IMR-90 (cell line): ENCODE measurements at regions not wholly inside any gene's neighbourhood (a gene's known extent, or its start where the extent isn't known, plus 50 kb on each side); places are given as distances from the start of the nearest gene placed in this dataset.

Experiments used
- ATAC-seq: fragments of 200-7000 bp; cut with Tn5 transposase; 2 replicates; pipeline ENCODE4 v1.9.1; 2020; ENCODE audit warnings: low read depth, mild to moderate bottlenecking, moderate library complexity
- BruUV-seq: library from RNA; stranded (reverse); fragments of 400-500 nt; replicated peaks from 2 replicates; lab custom pipeline; 2021; lab: Mats Ljungman, UMichigan
- CTCF ChIA-PET: fragments of 300-600 bp; formaldehyde crosslinking; extraction: SDS; loops from one replicate; lab custom pipeline; 2021; ENCODE audit warnings: antibody characterized with exemption; lab: Yijun Ruan, JAX
- POLR2A ChIA-PET: fragments of 300-600 bp; sonication (Branson Sonifier 250); formaldehyde crosslinking; loops from one replicate; lab custom pipeline; 2022; ENCODE audit warnings: antibody characterized with exemption; ENCODE audit not compliant: unreplicated experiment; lab: Charles Lee
- DNase-seq: peaks from one replicate; pipeline ENCODE4 v3.0.0; 2013
- H2AFZ ChIP-seq: replicated peaks from 2 replicates; pipeline ENCODE3; 2013; ENCODE audit warnings: low read length, mild to moderate bottlenecking; ENCODE audit not compliant: poor library complexity
- H2AK5ac ChIP-seq: 2 replicates; pipeline ENCODE4 v1.6.1; 2013; ENCODE audit warnings: low read depth, low read length, inconsistent platforms
- H2AK9ac ChIP-seq: replicated peaks from 2 replicates; pipeline ENCODE3; 2013; ENCODE audit warnings: mild to moderate bottlenecking, low read depth, low read length, moderate library complexity; ENCODE audit not compliant: poor library complexity
- H2BK120ac ChIP-seq: 2 replicates; pipeline ENCODE4 v1.6.1; 2013; ENCODE audit warnings: low read depth, low read length, inconsistent platforms
- H2BK15ac ChIP-seq: 3 replicates; pipeline ENCODE4 v1.6.1; 2013; ENCODE audit warnings: low read depth, low read length, inconsistent platforms
- H2BK20ac ChIP-seq: 2 replicates; pipeline ENCODE4 v1.6.1; 2013; ENCODE audit warnings: low read depth, mild to moderate bottlenecking, inconsistent platforms, low read length, moderate library complexity
- H2BK5ac ChIP-seq: 2 replicates; pipeline ENCODE4 v1.6.1; 2013; ENCODE audit warnings: mild to moderate bottlenecking, low read depth, low read length, inconsistent platforms; ENCODE audit not compliant: poor library complexity, severe bottlenecking
- H3K14ac ChIP-seq: replicated peaks from 2 replicates; pipeline ENCODE4 v1.6.1; 2013; ENCODE audit warnings: low read depth, low read length, inconsistent platforms
- H3K18ac ChIP-seq: 2 replicates; pipeline ENCODE4 v1.6.1; 2013; ENCODE audit warnings: low read depth, low read length, control low read depth
- H3K23ac ChIP-seq: 2 replicates; pipeline ENCODE4 v1.6.1; 2013; ENCODE audit warnings: low read depth, low read length, inconsistent platforms
- H3K27ac ChIP-seq: 2 replicates; pipeline ENCODE4 v1.5.1; 2013; ENCODE audit warnings: mild to moderate bottlenecking, control low read depth, low read length; ENCODE audit not compliant: insufficient read depth
- H3K27me3 ChIP-seq: 2 replicates; pipeline ENCODE4 v1.6.1; 2013; ENCODE audit warnings: low read length; ENCODE audit not compliant: control insufficient read depth, insufficient read depth
- H3K36me3 ChIP-seq: 2 replicates; pipeline ENCODE4 v1.6.1; 2013; ENCODE audit warnings: low read length, mixed read lengths; ENCODE audit not compliant: control insufficient read depth, insufficient read depth
- H3K4ac ChIP-seq: 2 replicates; pipeline ENCODE4 v1.6.1; 2013; ENCODE audit warnings: low read depth, low read length, inconsistent platforms
- H3K4me1 ChIP-seq: 2 replicates; pipeline ENCODE4 v1.6.1; 2013; ENCODE audit warnings: low read length, mixed read lengths; ENCODE audit not compliant: control insufficient read depth, insufficient read depth
- H3K4me2 ChIP-seq: 2 replicates; pipeline ENCODE4 v1.6.1; 2013; ENCODE audit warnings: low read depth, mild to moderate bottlenecking, control low read depth, low read length, moderate library complexity
- H3K4me3 ChIP-seq: 2 replicates; pipeline ENCODE4 v1.5.1; 2013; ENCODE audit warnings: low read depth, mild to moderate bottlenecking, control low read depth, low read length, moderate library complexity; ENCODE audit not compliant: insufficient read depth
- H3K56ac ChIP-seq: 2 replicates; pipeline ENCODE4 v1.6.1; 2013; ENCODE audit warnings: low read length, inconsistent platforms; ENCODE audit not compliant: insufficient read depth; ENCODE audit errors: extremely low read depth
- H3K79me1 ChIP-seq, 2 experiments: 2 replicates each; pipeline ENCODE4 v1.6.1; 2013; ENCODE audit warnings: low read length in 2 of 2, inconsistent platforms in 1 of 2, low read depth in 1 of 2
- H3K9ac ChIP-seq: 2 replicates; pipeline ENCODE4 v1.6.1; 2013; ENCODE audit warnings: low read depth, low read length, control low read depth
- H3K9me1 ChIP-seq: 2 replicates; pipeline ENCODE4 v1.6.1; 2013; ENCODE audit warnings: low read length, inconsistent platforms; ENCODE audit not compliant: insufficient read depth
- H3K9me3 ChIP-seq: 2 replicates; pipeline ENCODE4 v1.6.1; 2013; ENCODE audit warnings: low read length; ENCODE audit not compliant: control insufficient read depth, insufficient read depth
- H4K20me1 ChIP-seq: 2 replicates; pipeline ENCODE4 v1.6.1; 2013; ENCODE audit warnings: low read length, inconsistent platforms; ENCODE audit not compliant: insufficient read depth
- H4K5ac ChIP-seq: 2 replicates; pipeline ENCODE4 v1.6.1; 2013; ENCODE audit warnings: mild to moderate bottlenecking, low read depth, low read length, control low read depth
- H4K8ac ChIP-seq, 2 experiments: 2 replicates each; pipeline ENCODE4 v1.6.1; 2013; ENCODE audit warnings: low read depth in 2 of 2, low read length in 2 of 2, control low read depth in 1 of 2, inconsistent platforms in 1 of 2
- H4K91ac ChIP-seq: 2 replicates; pipeline ENCODE4 v1.6.1; 2013; ENCODE audit warnings: low read depth, low read length, inconsistent platforms; ENCODE audit not compliant: insufficient read depth
- BHLHE40 ChIP-seq: fragments of 150-350 bp; IDR thresholded peaks from 2 replicates; pipeline ENCODE4 v1.6.1; 2016; ENCODE audit warnings: mild to moderate bottlenecking, low read depth, low read length
- CTCF ChIP-seq: conservative IDR thresholded peaks from 2 replicates; pipeline ENCODE4 v1.5.1; 2012; ENCODE audit warnings: mild to moderate bottlenecking, low read depth, low read length, improper control_type of control experiment
- RAD21 ChIP-seq: IDR thresholded peaks from 2 replicates; pipeline ENCODE4 v1.6.1; 2012; ENCODE audit warnings: low read length, improper control_type of control experiment
- SMC3 ChIP-seq: fragments of 150-350 bp; IDR thresholded peaks from 2 replicates; pipeline ENCODE4 v1.6.1; 2016; ENCODE audit warnings: low read depth, mild to moderate bottlenecking, antibody characterized with exemption, low read length, moderate library complexity
- WGBS, 2 experiments: methylation state at CpG; one replicate each; pipeline versions ENCODE4 v1.1.5 to v1.1.7; 2013; ENCODE audit warnings: missing lambda C conversion rate in 2 of 2; ENCODE audit not compliant: insufficient read length in 1 of 2; ENCODE audit errors: extremely low coverage in 2 of 2; 5-methylcytosine and 5-hydroxymethylcytosine counted together
- dilution Hi-C: fragments of 300-500 bp; cut with HindIII; formaldehyde crosslinking; loops from one replicate; pipeline ENCODE4 v1.14.3; 2018; ENCODE audit warnings: low sequenced_read_pairs; ENCODE audit not compliant: unreplicated experiment
- in situ Hi-C: fragments of 300-500 bp; cut with MboI; formaldehyde crosslinking; loops from 3 replicates; pipeline ENCODE4 v1.14.3; 2019; ENCODE audit warnings: low sequenced_read_pairs, inconsistent platforms, mixed read lengths
- intact Hi-C: fragments of 100-400 bp; cut with micrococcal nuclease; formaldehyde crosslinking; loops from 2 replicates; pipeline ENCODE4 v1.10.0; 2022
- TF ChIP-seq, protein P1 (sequence below): fragments of 150-350 bp; IDR thresholded peaks from 2 replicates; pipeline ENCODE4 v1.6.1; 2017; ENCODE audit warnings: mild to moderate bottlenecking, antibody characterized with exemption, low read length, low read depth

GRCh38 chr2:209189893-209190292, 234.0 kb upstream of the MAP2 start:
- no peak overlapping the region for H2BK15ac ChIP-seq
- ChIA-PET POLR2A (interaction anchor here (0.5 kb wide), 1 partner anchor 55 kb away, joined by 16 read pairs; no protein-coding TSS in a partner anchor), CTCF (no interaction called here)
- intact Hi-C loops (no loop called here), in situ Hi-C loops (no loop called here), dilution Hi-C loops (no loop called here)
- H2AK5ac ChIP-seq: no peak overlapping the region
- H2BK5ac ChIP-seq: no peak overlapping the region
- H4K5ac ChIP-seq: no peak overlapping the region
- H3K36me3 ChIP-seq: no peaks in the 10 kb centered on the region
- H3K79me1 ChIP-seq: no peaks in the 10 kb centered on the region
- no peak overlapping the region for H4K91ac ChIP-seq
- no peaks in the 10 kb centered on the region for H3K27me3 ChIP-seq
- no peak for ATAC-seq
- no peak for TF ChIP-seq RAD21
- TF ChIP-seq CTCF: no peak
- TF ChIP-seq BHLHE40: no peak
- TF ChIP-seq, protein P1, sequence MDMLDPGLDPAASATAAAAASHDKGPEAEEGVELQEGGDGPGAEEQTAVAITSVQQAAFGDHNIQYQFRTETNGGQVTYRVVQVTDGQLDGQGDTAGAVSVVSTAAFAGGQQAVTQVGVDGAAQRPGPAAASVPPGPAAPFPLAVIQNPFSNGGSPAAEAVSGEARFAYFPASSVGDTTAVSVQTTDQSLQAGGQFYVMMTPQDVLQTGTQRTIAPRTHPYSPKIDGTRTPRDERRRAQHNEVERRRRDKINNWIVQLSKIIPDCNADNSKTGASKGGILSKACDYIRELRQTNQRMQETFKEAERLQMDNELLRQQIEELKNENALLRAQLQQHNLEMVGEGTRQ: no peak
- no peak for TF ChIP-seq SMC3
- WGBS, 2 experiments: no CpG with 5 or more reads among the region's 1 CpG
- no peak overlapping the region for H3K4me3 ChIP-seq
- H3K4me1 ChIP-seq: no peaks in the 10 kb centered on the region
- no peak overlapping the region for H2AFZ ChIP-seq
- no peak for DNase-seq
- no peaks in the 10 kb centered on the region for H4K20me1 ChIP-seq
- H3K18ac ChIP-seq: no peak overlapping the region
- no peak overlapping the region for H3K14ac ChIP-seq
- no peak overlapping the region for H3K9ac ChIP-seq
- no peak overlapping the region for H3K4me2 ChIP-seq
- no peak overlapping the region for H3K4ac ChIP-seq
- no peak overlapping the region for H2BK20ac ChIP-seq
- H2BK120ac ChIP-seq: no peak overlapping the region
- H3K9me3 ChIP-seq: peaks cover 3% of the 10 kb centered on the region; the same call in 1 of the 2 replicates
- no peak overlapping the region for H3K56ac ChIP-seq
- no peaks in the 10 kb centered on the region for H3K9me1 ChIP-seq
- no peak overlapping the region for H2AK9ac ChIP-seq
- H4K8ac ChIP-seq: no peak overlapping the region
- H3K23ac ChIP-seq: no peak overlapping the region
- H3K27ac ChIP-seq: no peak overlapping the region
- no TSS peak for BruUV-seq
